ENCODE measurements at regions not wholly inside any gene's neighbourhood (a gene's known extent, or its start where the extent isn't known, plus 50 kb on each side); places are given as distances from the start of the nearest gene placed in this dataset.

DNA sequence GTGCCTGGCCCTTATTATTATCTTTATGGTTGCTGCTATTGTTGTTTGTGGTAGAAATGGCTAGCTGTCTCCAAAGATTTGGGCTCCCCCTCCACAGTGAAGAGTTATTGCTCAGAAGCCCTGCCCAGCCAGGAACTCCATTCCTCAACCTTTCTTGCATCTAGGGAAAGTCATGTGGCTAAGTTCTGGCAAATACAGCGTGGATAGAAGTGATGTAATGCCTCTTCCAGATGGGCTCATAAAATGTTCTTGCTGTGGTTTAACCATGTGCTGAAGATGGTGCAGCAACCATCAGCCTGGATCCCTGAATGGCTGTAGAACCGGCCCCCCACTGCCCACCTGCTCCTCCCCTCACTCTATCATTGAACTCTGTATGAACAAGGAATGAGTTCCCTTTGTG lies 203.5 kb upstream of the E2F8 start:
- Histone ChIP-seq H3K79me2 (ENCODE audit: low read length) (no peaks in the 10 kb centered on the region), H3K27ac (ENCODE audit: low read length) (no peak overlapping the region), H3K9me2 (replicated peaks; ENCODE audit: insufficient read depth, low read length) (no peaks in the 10 kb centered on the region), H3K4me2 (ENCODE audit: low read depth, low read length, poor library complexity, severe bottlenecking) (no peak overlapping the region), H3K27me3 (ENCODE audit: low read length) (no peaks in the 10 kb centered on the region), H3K36me3 (ENCODE audit: insufficient read depth, low read length) (no peaks in the 10 kb centered on the region), H3K9me3 (ENCODE audit: low read length) (no peaks in the 10 kb centered on the region), H3K9ac (ENCODE audit: low read length) (no peak overlapping the region), H4K20me1 (ENCODE audit: insufficient read depth, low read depth, low read length) (no peaks in the 10 kb centered on the region), H2AFZ (ENCODE audit: low read length) (no peak overlapping the region), H3K4me3 (ENCODE audit: low read length) (no peak overlapping the region), H3K4me1 (ENCODE audit: low read length) (peaks cover 6% of the 10 kb centered on the region)
- no peak for DNase-seq

GRCh38 chr11:19442554-19442910 lies 201.8 kb upstream of the E2F8 start:
- Histone ChIP-seq H3K79me2 (ENCODE audit: low read length) (no peaks in the 10 kb centered on the region), H3K27me3 (ENCODE audit: low read length) (no peaks in the 10 kb centered on the region), H3K9me2 (replicated peaks; ENCODE audit: insufficient read depth, low read length) (no peaks in the 10 kb centered on the region), H3K36me3 (ENCODE audit: insufficient read depth, low read length) (no peaks in the 10 kb centered on the region), H4K20me1 (ENCODE audit: insufficient read depth, low read depth, low read length) (no peaks in the 10 kb centered on the region), H3K4me3 (ENCODE audit: low read length) (no peak overlapping the region), H3K27ac (ENCODE audit: low read length) (no peak overlapping the region), H3K4me1 (ENCODE audit: low read length) (peaks cover 6% of the 10 kb centered on the region), H3K9ac (ENCODE audit: low read length) (no peak overlapping the region), H2AFZ (ENCODE audit: low read length) (no peak overlapping the region), H3K9me3 (ENCODE audit: low read length) (no peaks in the 10 kb centered on the region), H3K4me2 (ENCODE audit: low read depth, low read length, poor library complexity, severe bottlenecking) (no peak overlapping the region)
- no peak for DNase-seq

DNA sequence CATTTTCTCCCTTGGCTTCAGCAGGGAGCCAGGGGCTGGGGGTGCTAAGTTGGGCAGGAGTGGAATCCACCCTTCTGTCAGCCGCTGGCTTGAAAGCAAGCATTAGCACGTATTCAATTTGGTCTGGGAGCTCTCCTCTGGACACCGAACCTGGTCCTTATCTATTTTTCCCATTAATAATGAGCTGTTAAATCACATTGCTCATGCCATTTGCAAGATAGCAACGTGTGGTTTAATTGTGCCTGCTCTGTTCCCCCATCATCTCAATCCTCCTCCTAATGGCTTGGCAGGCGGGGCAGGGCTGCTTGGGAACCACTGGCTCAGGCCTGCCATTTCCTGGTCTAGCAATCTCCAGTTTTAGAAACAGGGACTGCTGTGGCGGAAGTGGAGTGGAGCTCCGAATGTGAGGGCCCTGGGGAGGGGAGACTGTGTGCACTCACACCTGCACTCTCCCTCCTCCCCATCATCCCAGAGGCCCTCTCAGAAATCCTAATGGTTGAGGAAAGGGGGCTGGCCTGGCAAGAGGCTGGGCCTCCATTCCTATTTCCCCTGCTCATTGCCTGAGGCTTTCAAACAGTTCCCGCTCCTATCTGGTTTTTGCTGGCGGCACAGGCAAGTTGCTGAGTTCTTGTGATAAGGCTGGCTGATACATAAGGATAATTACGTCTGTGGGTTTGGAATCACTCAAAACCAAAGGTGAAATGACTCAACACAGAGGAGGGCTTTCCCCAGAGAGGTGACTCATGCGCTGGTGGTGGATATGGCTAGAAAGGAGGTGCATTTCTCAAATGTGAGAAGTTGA lies 201.2 kb upstream of the E2F8 start:
- Histone ChIP-seq H3K36me3 (ENCODE audit: insufficient read depth, low read length) (no peaks in the 10 kb centered on the region), H2AFZ (ENCODE audit: low read length) (no peak overlapping the region), H3K9me2 (replicated peaks; ENCODE audit: insufficient read depth, low read length) (no peaks in the 10 kb centered on the region), H3K9me3 (ENCODE audit: low read length) (no peaks in the 10 kb centered on the region), H3K4me3 (ENCODE audit: low read length) (no peak overlapping the region), H3K4me1 (ENCODE audit: low read length) (peaks cover 8% of the 10 kb centered on the region), H3K27me3 (ENCODE audit: low read length) (no peaks in the 10 kb centered on the region), H3K79me2 (ENCODE audit: low read length) (no peaks in the 10 kb centered on the region), H3K27ac (ENCODE audit: low read length) (no peak overlapping the region), H3K4me2 (ENCODE audit: low read depth, low read length, poor library complexity, severe bottlenecking) (no peak overlapping the region), H3K9ac (ENCODE audit: low read length) (no peak overlapping the region), H4K20me1 (ENCODE audit: insufficient read depth, low read depth, low read length) (no peaks in the 10 kb centered on the region)
- DNase-seq = no peak

GRCh38 chr11:19441288-19441687 lies 200.5 kb upstream of the E2F8 start:
- Histone ChIP-seq H3K4me1 (ENCODE audit: low read length) (peaks cover 11% of the 10 kb centered on the region), H3K9ac (ENCODE audit: low read length) (no peak overlapping the region), H3K27ac (ENCODE audit: low read length) (no peak overlapping the region), H3K27me3 (ENCODE audit: low read length) (no peaks in the 10 kb centered on the region), H2AFZ (ENCODE audit: low read length) (no peak overlapping the region), H4K20me1 (ENCODE audit: insufficient read depth, low read depth, low read length) (no peaks in the 10 kb centered on the region), H3K9me2 (replicated peaks; ENCODE audit: insufficient read depth, low read length) (no peaks in the 10 kb centered on the region), H3K9me3 (ENCODE audit: low read length) (no peaks in the 10 kb centered on the region), H3K4me3 (ENCODE audit: low read length) (no peak overlapping the region), H3K79me2 (ENCODE audit: low read length) (no peaks in the 10 kb centered on the region), H3K36me3 (ENCODE audit: insufficient read depth, low read length) (no peaks in the 10 kb centered on the region), H3K4me2 (ENCODE audit: low read depth, low read length, poor library complexity, severe bottlenecking) (no peak overlapping the region)
- no peak for DNase-seq

DNA sequence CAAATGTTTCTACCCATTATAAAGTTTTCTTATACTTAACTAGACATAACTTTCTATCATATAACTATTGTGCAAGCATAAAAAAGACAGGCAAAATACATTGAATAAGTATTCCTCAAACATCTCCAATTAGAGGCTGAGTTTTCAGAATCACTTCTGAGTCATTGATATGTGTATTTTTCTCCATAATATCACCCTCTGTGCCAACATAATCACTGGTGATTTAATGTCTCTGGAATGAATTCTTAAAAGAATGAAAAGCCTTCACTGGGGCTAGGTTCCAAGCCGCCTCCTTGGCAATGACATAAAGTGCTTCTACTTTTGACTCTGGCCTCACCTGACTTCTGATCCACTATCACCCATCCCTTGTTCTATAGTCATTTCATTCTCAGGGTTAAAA lies 197.0 kb upstream of the E2F8 start:
- Histone ChIP-seq H3K4me3 (ENCODE audit: low read length) (no peak overlapping the region), H3K36me3 (ENCODE audit: insufficient read depth, low read length) (no peaks in the 10 kb centered on the region), H3K79me2 (ENCODE audit: low read length) (no peaks in the 10 kb centered on the region), H3K27me3 (ENCODE audit: low read length) (no peaks in the 10 kb centered on the region), H3K9ac (ENCODE audit: low read length) (no peak overlapping the region), H2AFZ (ENCODE audit: low read length) (no peak overlapping the region), H3K9me2 (replicated peaks; ENCODE audit: insufficient read depth, low read length) (no peaks in the 10 kb centered on the region), H3K27ac (ENCODE audit: low read length) (no peak overlapping the region), H3K4me1 (ENCODE audit: low read length) (peaks cover 30% of the 10 kb centered on the region), H3K4me2 (ENCODE audit: low read depth, low read length, poor library complexity, severe bottlenecking) (no peak overlapping the region), H3K9me3 (ENCODE audit: low read length) (no peaks in the 10 kb centered on the region), H4K20me1 (ENCODE audit: insufficient read depth, low read depth, low read length) (no peaks in the 10 kb centered on the region)
- DNase-seq = peak; percentile 12

- Histone ChIP-seq H2AFZ (ENCODE audit: low read length) (no peak overlapping the region), H3K27me3 (ENCODE audit: low read length) (no peaks in the 10 kb centered on the region), H3K36me3 (ENCODE audit: insufficient read depth, low read length) (no peaks in the 10 kb centered on the region), H3K9ac (ENCODE audit: low read length) (no peak overlapping the region), H3K4me1 (ENCODE audit: low read length) (peaks cover 33% of the 10 kb centered on the region), H3K27ac (ENCODE audit: low read length) (no peak overlapping the region), H4K20me1 (ENCODE audit: insufficient read depth, low read depth, low read length) (no peaks in the 10 kb centered on the region), H3K79me2 (ENCODE audit: low read length) (no peaks in the 10 kb centered on the region), H3K4me3 (ENCODE audit: low read length) (no peak overlapping the region), H3K4me2 (ENCODE audit: low read depth, low read length, poor library complexity, severe bottlenecking) (no peak overlapping the region), H3K9me3 (ENCODE audit: low read length) (no peaks in the 10 kb centered on the region), H3K9me2 (replicated peaks; ENCODE audit: insufficient read depth, low read length) (no peaks in the 10 kb centered on the region)
- DNase-seq = peak; percentile 46
Measured at GRCh38 chr11:19436932-19437331, 196.2 kb upstream of the E2F8 start.

- peak; percentile 4 for DNase-seq
- H3K9ac ChIP-seq (ENCODE audit: low read length) = no peak overlapping the region
- no peaks in the 10 kb centered on the region for H3K9me3 ChIP-seq (ENCODE audit: low read length)
- no peaks in the 10 kb centered on the region for H3K79me2 ChIP-seq (ENCODE audit: low read length)
- no peaks in the 10 kb centered on the region for H3K27me3 ChIP-seq (ENCODE audit: low read length)
- H3K4me3 ChIP-seq (ENCODE audit: low read length) = no peak overlapping the region
- no peak overlapping the region for H2AFZ ChIP-seq (ENCODE audit: low read length)
- H3K4me1 ChIP-seq (ENCODE audit: low read length) = peaks cover 31% of the 10 kb centered on the region
- no peak overlapping the region for H3K4me2 ChIP-seq (ENCODE audit: low read depth, low read length, poor library complexity, severe bottlenecking)
- H3K36me3 ChIP-seq (ENCODE audit: insufficient read depth, low read length) = no peaks in the 10 kb centered on the region
- H3K9me2 ChIP-seq (replicated peaks; ENCODE audit: insufficient read depth, low read length) = no peaks in the 10 kb centered on the region
- no peak overlapping the region for H3K27ac ChIP-seq (ENCODE audit: low read length)
- H4K20me1 ChIP-seq (ENCODE audit: insufficient read depth, low read depth, low read length) = no peaks in the 10 kb centered on the region
Measured at GRCh38 chr11:19435306-19435989, 194.7 kb upstream of the E2F8 start.

DNA sequence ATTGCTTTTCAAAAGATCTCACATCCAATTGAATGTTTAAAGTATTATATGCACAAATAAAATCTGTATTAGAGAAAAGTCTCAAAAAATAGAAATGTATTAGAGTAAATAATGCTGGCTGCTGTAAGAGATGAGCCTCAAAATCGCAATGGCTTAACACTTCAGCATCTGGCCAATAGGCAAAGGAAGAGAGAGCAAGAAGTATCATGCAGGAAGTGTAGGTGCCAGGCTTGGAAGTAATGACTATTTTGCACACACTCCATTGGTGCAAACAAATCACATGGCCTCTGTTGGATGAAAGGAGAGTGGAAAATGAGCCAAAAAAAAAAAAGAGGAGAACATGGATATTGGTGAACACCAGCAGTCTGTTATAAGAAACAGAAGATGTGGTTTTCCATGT lies 193.0 kb upstream of the E2F8 start:
- no peak overlapping the region for H3K27ac ChIP-seq (ENCODE audit: low read length)

More for the DNA sequence above, 193.0 kb upstream of the E2F8 start:
- Histone ChIP-seq H3K36me3 (ENCODE audit: insufficient read depth, low read length) (no peaks in the 10 kb centered on the region), H3K4me2 (ENCODE audit: low read depth, low read length, poor library complexity, severe bottlenecking) (peak overlapping the region; percentile 36), H3K27me3 (ENCODE audit: low read length) (no peaks in the 10 kb centered on the region), H4K20me1 (ENCODE audit: insufficient read depth, low read depth, low read length) (no peaks in the 10 kb centered on the region), H3K79me2 (ENCODE audit: low read length) (no peaks in the 10 kb centered on the region), H3K4me1 (ENCODE audit: low read length) (peaks cover 38% of the 10 kb centered on the region), H3K9ac (ENCODE audit: low read length) (no peak overlapping the region), H2AFZ (ENCODE audit: low read length) (no peak overlapping the region), H3K9me2 (replicated peaks; ENCODE audit: insufficient read depth, low read length) (no peaks in the 10 kb centered on the region), H3K9me3 (ENCODE audit: low read length) (no peaks in the 10 kb centered on the region), H3K4me3 (ENCODE audit: low read length) (no peak overlapping the region)
- DNase-seq = peak; percentile 33
